GM12891 (cell line): ENCODE measurements at regions not wholly inside any gene's neighbourhood (a gene's known extent, or its start where the extent isn't known, plus 50 kb on each side); places are given as distances from the start of the nearest gene placed in this dataset.

Experiments
- DNase-seq: peaks from one replicate; pipeline ENCODE4 v3.0.0; 2011; ENCODE audit warnings: low spot score; ENCODE audit not compliant: insufficient read length
- FAIRE-seq: peaks from 2 replicates; lab custom pipeline; 2011; peaks lifted over from hg19 to GRCh38; lab: Jason Lieb, UNC
- PAX5 ChIP-seq: IDR thresholded peaks from 2 replicates; pipeline ENCODE4 v1.6.1; 2011; ENCODE audit warnings: low read length, moderate library complexity, mild to moderate bottlenecking; ENCODE audit not compliant: insufficient read depth, severe bottlenecking
- POLR2A ChIP-seq: IDR thresholded peaks from 2 replicates; pipeline ENCODE4 v1.6.1; 2011; ENCODE audit warnings: low read depth, low read length, control low read depth
- POLR2AphosphoS5 ChIP-seq: IDR thresholded peaks from 2 replicates; pipeline ENCODE4 v1.6.1; 2011; ENCODE audit warnings: low read depth, low read length, control low read depth
- POU2F2 ChIP-seq: IDR thresholded peaks from 2 replicates; pipeline ENCODE4 v1.6.1; 2011; ENCODE audit warnings: low read depth, mild to moderate bottlenecking, control low read depth, low read length, moderate library complexity
- SPI1 ChIP-seq: IDR thresholded peaks from 2 replicates; pipeline ENCODE4 v1.6.1; 2011; ENCODE audit warnings: low read depth, low read length, control low read depth
- TAF1 ChIP-seq: IDR thresholded peaks from 2 replicates; pipeline ENCODE4 v1.6.1; 2011; ENCODE audit warnings: low read depth, low read length, control low read depth

- TF ChIP-seq PAX5 (no peak), TAF1 (no peak), SPI1 (peak; percentile 100), POU2F2 (0 out of 2 replicates have a peak, but pooled peaks have one; percentile 33), POLR2A (no peak), POLR2AphosphoS5 (no peak)
- DNase-seq (peak; percentile 54), FAIRE-seq (peak; percentile 93)
These were observed 51.7 kb upstream of the NUP160 start for GRCh38 chr11:47899801-47900200.
